Chondrocyte (in vitro differentiated cells): ENCODE measurements at regions not wholly inside any gene's neighbourhood (a gene's known extent, or its start where the extent isn't known, plus 50 kb on each side); places are given as distances from the start of the nearest gene placed in this dataset.

Experiments used
- DNase-seq: peaks from one replicate; pipeline ENCODE4 v3.0.0; 2021; ENCODE audit warnings: mixed read lengths, low spot score
- H3K27ac Mint-ChIP-seq: one replicate; pipeline ENCODE4 v1.8.0; 2021; ENCODE audit warnings: mild to moderate bottlenecking, moderate library complexity, mixed read lengths; ENCODE audit not compliant: unreplicated experiment
- H3K27me3 Mint-ChIP-seq: 2 replicates; pipeline ENCODE4 v1.8.0; 2021; ENCODE audit warnings: low read depth, mixed read lengths
- H3K36me3 Mint-ChIP-seq: 2 replicates; pipeline ENCODE4 v1.8.0; 2021; ENCODE audit warnings: low read depth, mixed read lengths
- H3K4me1 Mint-ChIP-seq: 2 replicates; pipeline ENCODE4 v1.8.0; 2021; ENCODE audit warnings: low read depth, mild to moderate bottlenecking, mixed read lengths
- H3K4me3 Mint-ChIP-seq: one replicate; pipeline ENCODE4 v1.8.0; 2021; ENCODE audit warnings: mild to moderate bottlenecking, moderate library complexity, mixed read lengths; ENCODE audit not compliant: unreplicated experiment
- H3K9me3 Mint-ChIP-seq: 2 replicates; pipeline ENCODE4 v1.8.0; 2021; ENCODE audit warnings: low read depth, mixed read lengths
- TF ChIP-seq, protein P1 (sequence below): fragments of 200-600 bp; sonication (generic); IDR thresholded peaks from 2 replicates; pipeline ENCODE4 v1.5.0; 2021; ENCODE audit warnings: antibody characterized with exemption, mild to moderate bottlenecking, moderate library complexity

DNA sequence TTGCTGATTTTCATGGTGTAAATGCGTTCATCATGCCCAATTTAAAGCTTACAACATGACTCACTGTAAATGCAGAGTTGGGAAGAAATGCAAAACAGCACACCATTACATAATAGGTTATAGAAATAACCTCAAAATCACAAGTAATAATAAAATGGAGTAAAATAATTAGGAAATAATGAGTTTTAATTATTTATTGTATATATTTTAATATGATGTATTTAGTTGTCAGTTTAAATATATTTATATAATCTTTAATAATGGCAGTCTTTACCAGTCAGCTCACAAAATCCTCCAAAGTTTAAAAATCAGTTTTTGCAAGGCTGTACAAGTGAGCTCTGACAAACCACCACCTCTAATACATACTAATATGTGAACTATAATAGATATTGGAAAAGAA is 180.2 kb downstream of the RND3 start:
- TF ChIP-seq, protein P1, sequence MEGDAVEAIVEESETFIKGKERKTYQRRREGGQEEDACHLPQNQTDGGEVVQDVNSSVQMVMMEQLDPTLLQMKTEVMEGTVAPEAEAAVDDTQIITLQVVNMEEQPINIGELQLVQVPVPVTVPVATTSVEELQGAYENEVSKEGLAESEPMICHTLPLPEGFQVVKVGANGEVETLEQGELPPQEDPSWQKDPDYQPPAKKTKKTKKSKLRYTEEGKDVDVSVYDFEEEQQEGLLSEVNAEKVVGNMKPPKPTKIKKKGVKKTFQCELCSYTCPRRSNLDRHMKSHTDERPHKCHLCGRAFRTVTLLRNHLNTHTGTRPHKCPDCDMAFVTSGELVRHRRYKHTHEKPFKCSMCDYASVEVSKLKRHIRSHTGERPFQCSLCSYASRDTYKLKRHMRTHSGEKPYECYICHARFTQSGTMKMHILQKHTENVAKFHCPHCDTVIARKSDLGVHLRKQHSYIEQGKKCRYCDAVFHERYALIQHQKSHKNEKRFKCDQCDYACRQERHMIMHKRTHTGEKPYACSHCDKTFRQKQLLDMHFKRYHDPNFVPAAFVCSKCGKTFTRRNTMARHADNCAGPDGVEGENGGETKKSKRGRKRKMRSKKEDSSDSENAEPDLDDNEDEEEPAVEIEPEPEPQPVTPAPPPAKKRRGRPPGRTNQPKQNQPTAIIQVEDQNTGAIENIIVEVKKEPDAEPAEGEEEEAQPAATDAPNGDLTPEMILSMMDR, result no peak
- DNase-seq, result no peak
- Mint-ChIP-seq H3K27me3 (no peaks in the 10 kb centered on the region), H3K4me3 (no peak overlapping the region), H3K36me3 (peaks cover 6% of the 10 kb centered on the region), H3K27ac (no peak overlapping the region), H3K4me1 (peaks cover 5% of the 10 kb centered on the region), H3K9me3 (peaks cover 14% of the 10 kb centered on the region)

DNA sequence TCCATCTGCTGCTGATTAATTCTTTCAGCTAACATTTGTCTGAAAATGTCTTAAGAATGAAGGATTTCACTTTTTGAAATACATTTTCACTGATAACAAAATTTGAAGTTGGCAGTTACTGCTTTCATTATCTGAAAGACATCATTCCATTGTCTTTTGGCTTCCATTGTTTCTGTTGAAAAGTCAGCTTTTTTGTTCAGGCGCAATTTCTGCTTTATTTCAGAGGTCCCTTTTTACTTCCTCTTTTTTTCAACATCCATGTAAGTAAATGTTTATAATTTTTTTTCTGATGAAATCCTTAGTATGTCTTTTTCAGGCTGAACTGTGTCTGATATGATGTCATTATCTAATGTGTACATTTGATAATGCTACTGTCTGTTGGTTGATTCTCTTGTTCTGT is 184.2 kb downstream of the RND3 start:
- no peaks in the 10 kb centered on the region for H3K4me1 Mint-ChIP-seq
- no peak for DNase-seq
- H3K36me3 Mint-ChIP-seq, result peaks cover 8% of the 10 kb centered on the region
- H3K27ac Mint-ChIP-seq, result no peak overlapping the region
- H3K27me3 Mint-ChIP-seq, result no peaks in the 10 kb centered on the region
- TF ChIP-seq, protein P1, result no peak
- no peak overlapping the region for H3K4me3 Mint-ChIP-seq
- peaks cover 20% of the 10 kb centered on the region for H3K9me3 Mint-ChIP-seq

DNA sequence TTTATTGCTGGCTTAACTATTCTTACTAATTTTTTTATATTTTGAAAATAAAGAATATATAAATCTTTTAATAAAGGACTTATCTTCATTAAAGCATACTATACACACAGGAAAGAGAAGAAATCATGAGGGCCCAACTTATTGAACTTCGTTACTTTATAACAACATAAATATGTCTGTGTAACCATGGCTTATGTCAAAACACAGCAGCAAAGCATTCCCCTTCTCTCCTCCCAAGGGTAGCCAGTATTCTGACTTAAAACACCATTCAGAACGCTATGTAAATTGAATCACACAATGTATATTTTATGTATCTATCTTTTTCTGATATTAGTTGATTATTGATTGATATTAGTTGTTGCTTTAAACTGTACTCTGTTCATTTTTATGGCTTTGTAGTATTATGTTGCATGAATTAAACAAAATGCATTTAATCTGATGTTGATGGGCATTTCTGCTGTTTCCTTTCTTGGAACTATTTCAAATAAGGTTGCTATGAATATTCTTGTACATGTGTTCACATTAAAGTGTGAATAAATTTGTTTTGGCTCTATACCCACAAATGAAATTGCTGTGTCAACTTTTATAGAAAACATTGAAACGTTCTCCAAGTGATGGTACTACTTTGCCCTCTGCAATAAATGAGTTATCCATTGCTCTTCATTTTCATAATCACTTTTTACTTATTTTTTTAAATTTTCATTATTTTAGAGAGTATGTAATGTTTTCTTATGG is 188.7 kb downstream of the RND3 start:
- TF ChIP-seq, protein P1, result no peak
- H3K27ac Mint-ChIP-seq, result no peak overlapping the region
- no peak for DNase-seq
- H3K9me3 Mint-ChIP-seq, result peaks cover 15% of the 10 kb centered on the region
- H3K4me1 Mint-ChIP-seq, result no peaks in the 10 kb centered on the region
- H3K4me3 Mint-ChIP-seq, result no peak overlapping the region
- no peaks in the 10 kb centered on the region for H3K27me3 Mint-ChIP-seq
- peaks cover 8% of the 10 kb centered on the region for H3K36me3 Mint-ChIP-seq

DNA sequence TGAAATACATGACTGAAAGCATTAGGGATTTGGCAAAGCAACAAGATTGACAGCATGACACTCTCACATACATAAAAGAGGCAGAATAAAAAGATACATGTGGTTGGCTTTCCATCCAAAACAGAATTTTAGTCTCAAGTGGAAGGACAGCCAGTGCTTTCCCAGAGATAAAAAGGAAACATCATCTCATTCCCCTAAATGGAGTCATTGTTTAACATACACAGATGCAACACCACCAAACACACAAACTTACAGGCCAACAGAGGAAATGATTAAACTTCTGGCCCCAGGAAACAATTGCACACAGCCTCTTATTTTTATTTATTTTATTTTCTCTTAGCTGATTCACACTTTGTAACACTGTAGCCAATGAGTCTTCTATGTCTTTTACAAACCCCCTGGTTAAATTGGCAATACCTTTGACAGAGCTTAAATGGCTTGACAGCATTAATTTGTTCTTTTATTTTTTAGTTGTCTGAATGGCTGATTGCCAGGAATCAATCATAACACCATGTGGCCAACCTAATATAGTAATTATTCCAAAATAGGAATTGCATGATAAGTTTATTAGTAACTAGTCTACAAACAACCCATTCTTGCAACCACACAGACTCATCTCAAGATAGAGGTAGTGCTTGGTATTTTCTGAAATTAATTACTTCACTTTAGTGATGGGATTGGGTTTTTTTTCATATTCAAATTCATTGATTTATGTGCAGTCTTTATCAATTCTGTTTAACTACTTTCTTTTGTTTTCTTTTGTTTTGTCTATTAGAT is 190.5 kb downstream of the RND3 start:
- H3K27me3 Mint-ChIP-seq, result no peaks in the 10 kb centered on the region
- TF ChIP-seq, protein P1, result no peak
- H3K4me1 Mint-ChIP-seq, result no peaks in the 10 kb centered on the region
- H3K36me3 Mint-ChIP-seq, result peaks cover 2% of the 10 kb centered on the region
- H3K27ac Mint-ChIP-seq, result no peak overlapping the region
- no peak overlapping the region for H3K4me3 Mint-ChIP-seq
- no peak for DNase-seq
- peaks cover 7% of the 10 kb centered on the region for H3K9me3 Mint-ChIP-seq

DNA sequence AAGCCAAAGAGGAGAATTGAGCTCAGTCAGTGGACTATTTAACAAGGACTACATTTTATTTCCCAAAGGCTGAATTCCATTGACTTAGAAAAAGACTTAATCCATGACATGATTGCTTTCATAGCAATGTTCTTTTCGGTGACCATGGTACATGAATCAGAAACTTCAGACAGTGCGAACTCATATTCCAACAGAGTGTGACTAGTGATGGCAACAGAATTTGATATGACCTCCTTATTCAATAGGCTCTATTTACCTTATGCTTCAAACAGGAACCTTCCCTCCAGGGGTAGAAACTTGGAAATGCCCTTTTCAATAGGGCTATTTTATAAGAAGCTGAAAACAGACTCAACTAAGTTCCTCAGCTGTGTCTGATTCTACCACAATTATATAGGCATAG is 191.9 kb downstream of the RND3 start:
- no peak overlapping the region for H3K27ac Mint-ChIP-seq
- no peaks in the 10 kb centered on the region for H3K27me3 Mint-ChIP-seq
- H3K4me3 Mint-ChIP-seq, result no peak overlapping the region
- H3K9me3 Mint-ChIP-seq, result peaks cover 5% of the 10 kb centered on the region
- DNase-seq, result no peak
- TF ChIP-seq, protein P1, result no peak
- no peaks in the 10 kb centered on the region for H3K4me1 Mint-ChIP-seq
- H3K36me3 Mint-ChIP-seq, result peaks cover 2% of the 10 kb centered on the region
